Stimulated activated effector memory CD8-positive, alpha-beta T cell treated with anti-CD3 and anti-CD28 coated beads, Interleukin-12 subunit alpha, Interleukin-12 subunit beta, amount 100 ng/mL, for 72 hours (primary cell): ENCODE measurements at regions not wholly inside any gene's neighbourhood (a gene's known extent, or its start where the extent isn't known, plus 50 kb on each side); places are given as distances from the start of the nearest gene placed in this dataset.
A peak's percentile ranks its signal among the peaks of the same experiment; 100 is the strongest.

Source experiments
- ATAC-seq: fragments of 150-1000 bp; cut with Tn5 transposase; 2 replicates; pipeline ENCODE4 v1.10.0; 2021
- DNase-seq, 2 donors: peaks; one replicate each; pipeline ENCODE4 v3.0.0; 2021 to 2022; ENCODE audit warnings: low spot score in 2 of 2
- H3K27ac Mint-ChIP-seq: one replicate; pipeline ENCODE4 v1.8.0; 2022; ENCODE audit warnings: mild to moderate bottlenecking, mixed read lengths
- H3K36me3 Mint-ChIP-seq: one replicate; pipeline ENCODE4 v1.8.0; 2022; ENCODE audit warnings: mild to moderate bottlenecking, mixed read lengths
- H3K4me1 Mint-ChIP-seq: one replicate; pipeline ENCODE4 v1.8.0; 2022; ENCODE audit warnings: mixed read lengths
- H3K4me3 Mint-ChIP-seq: one replicate; pipeline ENCODE4 v1.8.0; 2022; ENCODE audit warnings: mild to moderate bottlenecking, mixed read lengths
- H3K9me3 Mint-ChIP-seq: one replicate; pipeline ENCODE4 v1.8.0; 2022; ENCODE audit warnings: mixed read lengths

DNA sequence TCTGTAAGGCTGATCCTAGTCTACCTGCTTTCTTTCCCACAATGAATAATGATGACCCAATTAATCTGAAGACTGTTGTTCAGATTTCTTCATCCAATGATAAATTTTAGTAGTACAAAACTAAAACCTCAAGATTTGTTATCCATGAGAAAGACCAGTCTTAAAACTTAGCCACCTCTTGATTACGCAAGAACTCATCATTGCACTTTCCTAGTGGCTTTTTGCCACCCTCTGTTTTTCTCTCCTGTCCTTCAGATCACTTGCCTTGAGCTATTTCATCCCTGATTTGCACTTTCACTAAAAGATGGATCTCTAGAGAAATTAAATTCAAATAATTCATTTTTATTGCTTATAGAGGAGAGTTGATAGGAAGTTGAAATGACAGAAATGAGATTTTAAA lies 142.7 kb upstream of the RBMS3 start:
- Mint-ChIP-seq H3K9me3 (no peaks in the 10 kb centered on the region), H3K4me3 (no peak overlapping the region), H3K27ac (no peak overlapping the region), H3K36me3 (no peaks in the 10 kb centered on the region), H3K4me1 (no peaks in the 10 kb centered on the region)
- ATAC-seq (no peak), DNase-seq (no peak)

GRCh38 chr3:29140666-29141065 lies 140.2 kb upstream of the RBMS3 start:
- H3K27ac Mint-ChIP-seq, result no peak overlapping the region
- H3K4me1 Mint-ChIP-seq, result no peaks in the 10 kb centered on the region
- H3K9me3 Mint-ChIP-seq, result no peaks in the 10 kb centered on the region
- H3K36me3 Mint-ChIP-seq, result no peaks in the 10 kb centered on the region
- H3K4me3 Mint-ChIP-seq, result no peak overlapping the region
- DNase-seq (no peak), ATAC-seq (no peak)

- H3K9me3 Mint-ChIP-seq, result no peaks in the 10 kb centered on the region
- no peak overlapping the region for H3K4me3 Mint-ChIP-seq
- H3K36me3 Mint-ChIP-seq, result no peaks in the 10 kb centered on the region
- ATAC-seq, result no peak
- no peak for DNase-seq
- no peaks in the 10 kb centered on the region for H3K4me1 Mint-ChIP-seq
- no peak overlapping the region for H3K27ac Mint-ChIP-seq
These were observed 139.5 kb upstream of the RBMS3 start for GRCh38 chr3:29141197-29141917.

DNA sequence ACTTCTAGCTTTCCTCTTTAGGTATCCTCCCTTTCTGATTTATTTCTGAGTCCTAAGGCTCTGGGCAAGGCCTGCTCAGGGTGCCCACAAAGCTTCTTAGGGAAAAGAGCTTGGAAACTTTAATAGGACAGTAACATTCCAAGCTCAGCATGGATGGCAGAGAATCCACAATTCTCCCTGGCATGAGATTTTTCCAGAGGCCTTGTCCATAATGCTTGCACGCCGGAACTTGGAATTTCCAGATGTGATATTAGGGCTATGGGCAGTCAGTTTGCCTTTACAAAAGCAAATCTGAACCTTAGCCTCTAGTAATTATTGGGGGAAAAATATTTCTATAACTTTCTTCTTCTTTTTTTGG lies 139.0 kb upstream of the RBMS3 start:
- Mint-ChIP-seq H3K4me1 (no peaks in the 10 kb centered on the region), H3K4me3 (no peak overlapping the region), H3K9me3 (no peaks in the 10 kb centered on the region), H3K27ac (no peak overlapping the region), H3K36me3 (no peaks in the 10 kb centered on the region)
- DNase-seq (no peak), ATAC-seq (no peak)

DNA sequence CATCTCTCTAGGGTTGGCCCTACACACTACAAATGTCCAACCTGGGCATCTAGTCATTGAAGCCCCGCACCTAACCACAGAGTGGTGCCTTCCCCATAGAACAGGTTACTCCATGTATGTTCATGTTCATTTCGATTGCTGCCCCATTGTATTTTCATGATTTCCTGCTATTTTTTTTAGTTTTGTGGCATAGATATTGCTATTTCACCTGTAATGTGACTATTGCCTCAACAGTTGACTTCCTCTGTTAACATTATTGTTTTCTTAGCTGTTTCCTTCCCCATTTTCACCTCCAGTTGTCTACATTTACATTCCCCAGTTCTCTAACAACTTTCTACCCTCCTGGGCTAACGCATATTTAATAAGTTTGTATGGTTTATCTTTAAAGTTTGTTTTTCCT lies 137.7 kb upstream of the RBMS3 start:
- H3K27ac Mint-ChIP-seq, result no peak overlapping the region
- H3K4me1 Mint-ChIP-seq, result no peaks in the 10 kb centered on the region
- no peaks in the 10 kb centered on the region for H3K36me3 Mint-ChIP-seq
- ATAC-seq (no peak), DNase-seq (no peak)
- no peaks in the 10 kb centered on the region for H3K9me3 Mint-ChIP-seq
- no peak overlapping the region for H3K4me3 Mint-ChIP-seq

- DNase-seq, result no peak
- Mint-ChIP-seq H3K27ac (no peak overlapping the region), H3K4me1 (no peaks in the 10 kb centered on the region), H3K4me3 (no peak overlapping the region), H3K9me3 (no peaks in the 10 kb centered on the region), H3K36me3 (no peaks in the 10 kb centered on the region)
- no peak for ATAC-seq
These were observed 136.5 kb upstream of the RBMS3 start for GRCh38 chr3:29144361-29144760.

- ATAC-seq (no peak), DNase-seq (no peak)
- Mint-ChIP-seq H3K27ac (no peak overlapping the region), H3K4me1 (no peaks in the 10 kb centered on the region), H3K4me3 (no peak overlapping the region), H3K9me3 (no peaks in the 10 kb centered on the region), H3K36me3 (no peaks in the 10 kb centered on the region)
These were observed 136.1 kb upstream of the RBMS3 start for GRCh38 chr3:29144807-29145206.

DNA sequence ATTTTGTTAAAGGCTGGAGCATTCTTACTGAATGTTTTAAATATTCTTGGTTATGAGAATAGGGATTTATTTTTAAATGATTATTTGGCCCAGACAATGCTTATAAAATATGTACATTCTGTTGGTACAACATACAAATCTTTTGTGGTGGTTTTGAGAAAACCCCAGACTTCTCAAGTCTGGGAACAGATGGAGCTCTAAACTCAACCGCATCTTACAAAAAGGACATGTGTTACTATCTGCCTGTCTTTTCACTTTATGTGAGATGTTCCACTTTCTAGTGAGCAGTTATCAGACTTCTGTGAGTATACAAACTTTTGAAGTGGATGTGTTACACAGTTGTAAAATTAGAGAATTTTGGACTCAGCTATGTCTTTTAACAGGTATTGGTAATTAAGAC lies 135.5 kb upstream of the RBMS3 start:
- Mint-ChIP-seq H3K36me3 (no peaks in the 10 kb centered on the region), H3K9me3 (no peaks in the 10 kb centered on the region), H3K4me3 (no peak overlapping the region), H3K27ac (no peak overlapping the region), H3K4me1 (no peaks in the 10 kb centered on the region)
- ATAC-seq (no peak), DNase-seq (no peak)

- ATAC-seq (no peak), DNase-seq (no peak)
- no peak overlapping the region for H3K4me3 Mint-ChIP-seq
- no peaks in the 10 kb centered on the region for H3K9me3 Mint-ChIP-seq
- H3K27ac Mint-ChIP-seq, result no peak overlapping the region
- H3K36me3 Mint-ChIP-seq, result no peaks in the 10 kb centered on the region
- H3K4me1 Mint-ChIP-seq, result no peaks in the 10 kb centered on the region
These were observed 128.5 kb upstream of the RBMS3 start for GRCh38 chr3:29152379-29152778.

GRCh38 chr3:29153811-29154210 lies 127.1 kb upstream of the RBMS3 start:
- H3K27ac Mint-ChIP-seq, result no peak overlapping the region
- DNase-seq (no peak), ATAC-seq (peak; percentile 90)
- H3K36me3 Mint-ChIP-seq, result no peaks in the 10 kb centered on the region
- H3K4me1 Mint-ChIP-seq, result no peaks in the 10 kb centered on the region
- H3K4me3 Mint-ChIP-seq, result no peak overlapping the region
- no peaks in the 10 kb centered on the region for H3K9me3 Mint-ChIP-seq

DNA sequence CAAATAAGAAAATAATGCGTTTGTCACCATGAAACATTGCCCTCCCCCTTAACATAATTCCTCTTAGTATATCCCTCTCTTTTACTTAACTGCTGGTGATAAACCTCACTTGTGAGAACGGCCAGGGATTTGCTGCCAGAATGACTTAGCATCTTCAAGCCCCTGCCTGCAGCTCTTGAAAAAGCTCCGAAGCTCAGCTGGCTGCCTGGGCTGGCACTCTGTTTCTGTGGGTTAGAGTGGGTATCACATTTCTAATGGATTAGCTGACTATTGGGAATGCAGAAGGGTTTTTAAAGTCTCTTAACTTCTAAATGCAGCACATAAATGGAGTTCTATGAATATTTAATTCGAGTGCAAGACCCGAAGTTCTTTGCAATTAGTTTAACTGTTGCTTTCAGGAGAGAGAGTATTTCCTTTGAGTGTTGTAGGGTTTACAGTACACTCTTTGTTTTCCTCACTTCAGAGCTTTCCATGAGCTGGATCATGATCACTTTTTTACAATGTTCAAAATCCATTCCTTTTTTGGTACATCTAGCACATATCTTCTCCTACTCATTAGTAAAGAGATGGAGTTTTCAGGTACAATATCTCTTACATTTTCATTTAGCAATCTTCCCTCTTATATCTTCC lies 124.7 kb upstream of the RBMS3 start:
- no peaks in the 10 kb centered on the region for H3K4me1 Mint-ChIP-seq
- ATAC-seq (no peak), DNase-seq (no peak)
- H3K9me3 Mint-ChIP-seq, result peaks cover 1% of the 10 kb centered on the region
- H3K27ac Mint-ChIP-seq, result no peak overlapping the region
- no peak overlapping the region for H3K4me3 Mint-ChIP-seq
- H3K36me3 Mint-ChIP-seq, result no peaks in the 10 kb centered on the region

DNA sequence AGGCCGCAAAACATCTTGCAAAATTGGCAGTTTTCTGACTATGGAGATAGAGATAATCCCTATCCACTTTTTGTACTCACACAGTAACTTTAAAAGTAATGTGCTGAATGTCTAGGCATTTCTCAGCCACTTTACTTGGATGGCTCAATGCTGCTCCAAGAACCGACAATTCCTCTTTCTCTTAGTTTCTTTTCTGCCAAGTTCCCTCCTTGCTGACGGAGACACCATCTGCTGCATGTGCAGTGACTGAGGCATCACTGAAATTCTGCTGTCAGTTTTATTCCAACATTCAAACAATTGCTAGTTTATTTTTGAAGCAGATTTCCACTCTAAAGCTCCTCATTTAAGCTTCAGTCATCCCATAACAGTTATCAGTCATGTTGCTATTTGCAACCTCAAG lies 116.0 kb upstream of the RBMS3 start:
- Mint-ChIP-seq H3K4me3 (no peak overlapping the region), H3K9me3 (peaks cover 2% of the 10 kb centered on the region), H3K36me3 (no peaks in the 10 kb centered on the region), H3K4me1 (no peaks in the 10 kb centered on the region), H3K27ac (no peak overlapping the region)
- DNase-seq, result no peak
- no peak for ATAC-seq

DNA sequence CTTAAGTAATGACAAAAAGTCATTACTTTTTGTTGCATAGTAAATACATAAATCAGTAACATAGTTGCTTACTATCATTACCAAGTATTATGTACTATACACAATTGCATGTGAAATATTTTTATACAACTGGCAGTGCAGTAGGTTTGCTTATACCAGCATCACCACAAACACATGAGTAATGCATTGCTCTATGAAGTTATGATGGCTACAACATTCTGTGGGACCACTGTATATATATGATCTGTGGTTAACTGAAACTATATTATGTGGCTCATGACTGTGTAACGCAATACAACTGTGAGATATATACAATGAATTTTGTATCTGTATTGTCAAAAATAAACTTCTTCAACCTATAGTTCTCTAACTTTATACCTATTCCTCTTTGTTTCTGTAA lies 113.7 kb upstream of the RBMS3 start:
- ATAC-seq (no peak), DNase-seq (no peak)
- no peaks in the 10 kb centered on the region for H3K4me1 Mint-ChIP-seq
- no peak overlapping the region for H3K4me3 Mint-ChIP-seq
- no peak overlapping the region for H3K27ac Mint-ChIP-seq
- no peaks in the 10 kb centered on the region for H3K36me3 Mint-ChIP-seq
- peaks cover under 1% of the 10 kb centered on the region for H3K9me3 Mint-ChIP-seq

DNA sequence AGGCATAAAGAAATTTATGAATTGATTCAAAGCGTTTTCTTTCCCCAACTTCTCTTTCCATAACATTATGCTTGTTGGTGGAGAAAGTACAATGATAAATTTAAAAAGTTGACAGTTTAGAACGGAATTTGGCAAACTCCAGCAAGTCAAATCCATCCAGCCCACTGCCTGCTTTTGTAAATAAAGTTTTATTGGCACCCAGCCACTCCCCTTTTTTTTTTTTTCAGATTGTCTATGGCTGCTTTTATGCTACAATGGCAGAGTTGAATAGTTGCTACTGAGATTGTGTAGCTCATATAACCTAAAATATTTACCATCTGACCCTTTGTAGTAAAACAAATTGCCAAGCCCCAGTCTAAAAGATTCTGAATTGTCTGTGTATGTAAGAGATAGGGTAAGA lies 112.8 kb upstream of the RBMS3 start:
- H3K4me1 Mint-ChIP-seq, result no peaks in the 10 kb centered on the region
- ATAC-seq, result no peak
- H3K27ac Mint-ChIP-seq, result no peak overlapping the region
- no peak for DNase-seq
- H3K9me3 Mint-ChIP-seq, result peaks cover 3% of the 10 kb centered on the region
- no peaks in the 10 kb centered on the region for H3K36me3 Mint-ChIP-seq
- no peak overlapping the region for H3K4me3 Mint-ChIP-seq

DNA sequence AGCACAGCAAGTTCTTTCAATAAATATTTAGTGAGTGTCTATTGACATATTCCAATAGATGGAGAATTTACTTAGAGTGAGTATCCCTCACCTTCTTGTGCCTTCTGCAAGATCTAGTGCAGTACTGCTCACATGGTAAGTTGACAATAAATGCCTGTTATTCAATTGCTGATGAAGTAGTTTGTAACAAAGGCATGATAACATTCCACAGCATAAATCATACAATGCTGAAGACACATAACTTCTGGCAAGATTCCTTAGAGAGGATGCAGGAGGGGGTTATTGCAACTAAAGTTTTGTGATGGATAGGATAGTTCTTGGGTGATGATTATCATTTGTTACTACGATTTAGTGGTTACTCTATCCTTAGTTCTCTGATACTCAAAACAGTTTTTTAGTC lies 112.2 kb upstream of the RBMS3 start:
- H3K9me3 Mint-ChIP-seq, result peaks cover 5% of the 10 kb centered on the region
- no peak overlapping the region for H3K27ac Mint-ChIP-seq
- ATAC-seq (no peak), DNase-seq (no peak)
- no peaks in the 10 kb centered on the region for H3K36me3 Mint-ChIP-seq
- no peaks in the 10 kb centered on the region for H3K4me1 Mint-ChIP-seq
- no peak overlapping the region for H3K4me3 Mint-ChIP-seq

GRCh38 chr3:29169451-29169850 lies 111.4 kb upstream of the RBMS3 start:
- no peak for DNase-seq
- Mint-ChIP-seq H3K9me3 (peaks cover 5% of the 10 kb centered on the region), H3K27ac (no peak overlapping the region), H3K4me1 (no peaks in the 10 kb centered on the region), H3K4me3 (no peak overlapping the region), H3K36me3 (no peaks in the 10 kb centered on the region)
- no peak for ATAC-seq
